HL-60 (cell line): ENCODE measurements at regions not wholly inside any gene's neighbourhood (a gene's known extent, or its start where the extent isn't known, plus 50 kb on each side); places are given as distances from the start of the nearest gene placed in this dataset.

ENCODE experiments used
- DNase-seq, 2 experiments: peaks; one replicate each; pipeline ENCODE4 v3.0.0-alpha.2; 2010 to 2020; ENCODE audit warnings: low read depth in 1 of 2, low spot score in 1 of 2
- H3K27ac ChIP-seq: fragments of 250-450 bp; sonication (Bioruptor Pico); replicated peaks from 2 replicates; pipeline ENCODE4 v1.5.1; 2020; ENCODE audit warnings: mild to moderate bottlenecking, moderate library complexity
- H3K27me3 ChIP-seq: fragments of 250-450 bp; sonication (Bioruptor Pico); 2 replicates; pipeline ENCODE4 v1.5.1; 2021; ENCODE audit warnings: mild to moderate bottlenecking, moderate library complexity; ENCODE audit not compliant: insufficient read depth, poor library complexity, severe bottlenecking
- H3K4me3 ChIP-seq: replicated peaks from 2 replicates; pipeline ENCODE4 v1.5.1; 2011; ENCODE audit warnings: mild to moderate bottlenecking, control low read depth, low read length; ENCODE audit not compliant: insufficient read depth
- GABPA ChIP-seq: IDR thresholded peaks from 2 replicates; pipeline ENCODE4 v1.6.1; 2012; ENCODE audit warnings: low read depth
- POLR2AphosphoS5 ChIP-seq: IDR thresholded peaks from 2 replicates; pipeline ENCODE4 v1.6.1; 2012; ENCODE audit warnings: low read depth
- SPI1 ChIP-seq: IDR thresholded peaks from 2 replicates; pipeline ENCODE4 v1.6.1; 2012; ENCODE audit warnings: low read depth, mild to moderate bottlenecking, borderline replicate concordance
- TF ChIP-seq, protein P1 (sequence below): IDR thresholded peaks from 2 replicates; pipeline ENCODE4 v1.6.1; 2012; ENCODE audit warnings: low read depth; ENCODE audit not compliant: insufficient replicate concordance
- TF ChIP-seq, protein P2 (sequence below): IDR thresholded peaks from one replicate; pipeline ENCODE4 v1.5.1; 2011; ENCODE audit warnings: low read length, control low read depth, inconsistent platforms; ENCODE audit not compliant: insufficient read depth

DNA sequence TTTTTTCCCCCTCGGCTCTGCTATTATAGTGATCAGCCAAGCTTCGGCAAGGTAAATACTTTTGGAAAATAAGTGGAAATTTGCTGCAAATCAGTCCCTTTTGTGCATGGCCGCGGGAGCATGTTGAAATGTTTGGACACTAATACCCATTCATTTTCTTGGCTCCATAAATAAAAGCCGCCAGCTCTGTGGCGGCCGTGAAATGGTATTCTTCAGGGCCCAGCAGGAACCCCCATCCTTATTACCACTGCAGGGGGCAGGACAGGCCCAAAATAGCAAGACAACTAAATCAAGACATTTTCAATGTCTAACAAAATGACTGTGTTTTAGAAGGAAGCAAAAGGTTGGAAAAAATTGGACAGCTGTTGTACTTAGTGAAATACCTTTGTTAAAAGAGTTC is 362.3 kb downstream of the NR2F2 start:
- H3K27me3 ChIP-seq, result no peaks in the 10 kb centered on the region
- H3K4me3 ChIP-seq, result no peak overlapping the region
- H3K27ac ChIP-seq, result no peak overlapping the region
- DNase-seq, result no peak
- no peak for TF ChIP-seq POLR2AphosphoS5
- TF ChIP-seq, protein P1, sequence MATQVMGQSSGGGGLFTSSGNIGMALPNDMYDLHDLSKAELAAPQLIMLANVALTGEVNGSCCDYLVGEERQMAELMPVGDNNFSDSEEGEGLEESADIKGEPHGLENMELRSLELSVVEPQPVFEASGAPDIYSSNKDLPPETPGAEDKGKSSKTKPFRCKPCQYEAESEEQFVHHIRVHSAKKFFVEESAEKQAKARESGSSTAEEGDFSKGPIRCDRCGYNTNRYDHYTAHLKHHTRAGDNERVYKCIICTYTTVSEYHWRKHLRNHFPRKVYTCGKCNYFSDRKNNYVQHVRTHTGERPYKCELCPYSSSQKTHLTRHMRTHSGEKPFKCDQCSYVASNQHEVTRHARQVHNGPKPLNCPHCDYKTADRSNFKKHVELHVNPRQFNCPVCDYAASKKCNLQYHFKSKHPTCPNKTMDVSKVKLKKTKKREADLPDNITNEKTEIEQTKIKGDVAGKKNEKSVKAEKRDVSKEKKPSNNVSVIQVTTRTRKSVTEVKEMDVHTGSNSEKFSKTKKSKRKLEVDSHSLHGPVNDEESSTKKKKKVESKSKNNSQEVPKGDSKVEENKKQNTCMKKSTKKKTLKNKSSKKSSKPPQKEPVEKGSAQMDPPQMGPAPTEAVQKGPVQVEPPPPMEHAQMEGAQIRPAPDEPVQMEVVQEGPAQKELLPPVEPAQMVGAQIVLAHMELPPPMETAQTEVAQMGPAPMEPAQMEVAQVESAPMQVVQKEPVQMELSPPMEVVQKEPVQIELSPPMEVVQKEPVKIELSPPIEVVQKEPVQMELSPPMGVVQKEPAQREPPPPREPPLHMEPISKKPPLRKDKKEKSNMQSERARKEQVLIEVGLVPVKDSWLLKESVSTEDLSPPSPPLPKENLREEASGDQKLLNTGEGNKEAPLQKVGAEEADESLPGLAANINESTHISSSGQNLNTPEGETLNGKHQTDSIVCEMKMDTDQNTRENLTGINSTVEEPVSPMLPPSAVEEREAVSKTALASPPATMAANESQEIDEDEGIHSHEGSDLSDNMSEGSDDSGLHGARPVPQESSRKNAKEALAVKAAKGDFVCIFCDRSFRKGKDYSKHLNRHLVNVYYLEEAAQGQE, result no peak

DNA sequence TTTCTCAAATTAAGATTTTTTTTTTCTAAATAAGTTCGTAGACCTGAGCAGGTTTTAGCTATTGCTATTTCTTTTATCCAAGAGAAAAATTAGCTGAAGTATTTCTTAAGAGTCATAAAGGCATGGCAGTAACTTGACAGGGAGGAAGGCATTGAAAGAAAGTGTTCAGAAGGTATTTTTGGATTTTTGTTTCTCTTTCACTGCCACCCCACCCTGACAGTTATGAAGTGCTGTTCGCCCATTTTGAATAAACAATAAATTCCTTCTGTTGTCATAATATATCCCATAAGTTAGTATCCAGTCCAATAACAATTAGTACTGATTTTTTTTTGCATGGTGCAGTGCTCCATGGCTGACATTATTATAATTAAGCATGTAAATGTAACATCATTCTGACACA is 363.0 kb downstream of the NR2F2 start:
- DNase-seq, result no peak
- H3K27me3 ChIP-seq, result no peaks in the 10 kb centered on the region
- no peak overlapping the region for H3K27ac ChIP-seq
- TF ChIP-seq GABPA, result no peak
- no peak for TF ChIP-seq POLR2AphosphoS5
- TF ChIP-seq, protein P1, result no peak
- TF ChIP-seq SPI1, result no peak
- TF ChIP-seq, protein P2, sequence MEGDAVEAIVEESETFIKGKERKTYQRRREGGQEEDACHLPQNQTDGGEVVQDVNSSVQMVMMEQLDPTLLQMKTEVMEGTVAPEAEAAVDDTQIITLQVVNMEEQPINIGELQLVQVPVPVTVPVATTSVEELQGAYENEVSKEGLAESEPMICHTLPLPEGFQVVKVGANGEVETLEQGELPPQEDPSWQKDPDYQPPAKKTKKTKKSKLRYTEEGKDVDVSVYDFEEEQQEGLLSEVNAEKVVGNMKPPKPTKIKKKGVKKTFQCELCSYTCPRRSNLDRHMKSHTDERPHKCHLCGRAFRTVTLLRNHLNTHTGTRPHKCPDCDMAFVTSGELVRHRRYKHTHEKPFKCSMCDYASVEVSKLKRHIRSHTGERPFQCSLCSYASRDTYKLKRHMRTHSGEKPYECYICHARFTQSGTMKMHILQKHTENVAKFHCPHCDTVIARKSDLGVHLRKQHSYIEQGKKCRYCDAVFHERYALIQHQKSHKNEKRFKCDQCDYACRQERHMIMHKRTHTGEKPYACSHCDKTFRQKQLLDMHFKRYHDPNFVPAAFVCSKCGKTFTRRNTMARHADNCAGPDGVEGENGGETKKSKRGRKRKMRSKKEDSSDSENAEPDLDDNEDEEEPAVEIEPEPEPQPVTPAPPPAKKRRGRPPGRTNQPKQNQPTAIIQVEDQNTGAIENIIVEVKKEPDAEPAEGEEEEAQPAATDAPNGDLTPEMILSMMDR, result no peak
- H3K4me3 ChIP-seq, result no peak overlapping the region

DNA sequence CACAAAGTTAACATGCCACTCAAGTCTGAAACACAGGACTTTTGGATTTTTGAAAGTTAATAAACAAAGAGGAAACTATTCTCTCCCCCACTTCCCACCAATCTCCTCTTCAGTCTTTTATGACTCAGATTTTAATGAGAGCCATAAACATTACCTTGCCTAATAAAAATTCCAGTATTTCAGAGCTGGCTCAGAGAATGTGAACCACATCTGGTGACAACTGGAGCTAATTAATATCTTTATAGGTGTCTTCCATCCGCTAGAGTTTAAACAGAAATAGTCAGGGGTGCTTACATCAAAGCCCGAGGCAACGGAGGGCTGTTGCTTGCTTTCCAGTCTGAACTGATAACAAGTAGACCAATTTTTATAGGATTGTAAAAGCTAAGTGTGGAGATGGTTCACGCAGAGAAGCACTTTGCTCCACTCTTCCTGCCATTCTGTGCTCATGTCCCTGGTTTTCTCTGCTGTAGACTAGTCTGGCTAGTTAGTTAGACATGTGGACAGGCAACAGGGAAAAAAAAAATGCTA is 363.6 kb downstream of the NR2F2 start:
- TF ChIP-seq GABPA, result no peak
- TF ChIP-seq, protein P1, result no peak
- no peak for TF ChIP-seq SPI1
- TF ChIP-seq, protein P2, result no peak
- TF ChIP-seq POLR2AphosphoS5, result no peak
- H3K4me3 ChIP-seq, result no peak overlapping the region
- H3K27ac ChIP-seq, result no peak overlapping the region
- DNase-seq, result no peak
- no peaks in the 10 kb centered on the region for H3K27me3 ChIP-seq

GRCh38 chr15:96695426-96695825 is 364.9 kb downstream of the NR2F2 start:
- no peak overlapping the region for H3K27ac ChIP-seq
- H3K4me3 ChIP-seq, result no peak overlapping the region
- TF ChIP-seq POLR2AphosphoS5 (no peak), SPI1 (no peak), GABPA (no peak)
- TF ChIP-seq, protein P1, result no peak
- TF ChIP-seq, protein P2, result no peak
- DNase-seq, result no peak
- H3K27me3 ChIP-seq, result no peaks in the 10 kb centered on the region
